ENCODE measurements at regions not wholly inside any gene's neighbourhood (a gene's known extent, or its start where the extent isn't known, plus 50 kb on each side); places are given as distances from the start of the nearest gene placed in this dataset.

DNA sequence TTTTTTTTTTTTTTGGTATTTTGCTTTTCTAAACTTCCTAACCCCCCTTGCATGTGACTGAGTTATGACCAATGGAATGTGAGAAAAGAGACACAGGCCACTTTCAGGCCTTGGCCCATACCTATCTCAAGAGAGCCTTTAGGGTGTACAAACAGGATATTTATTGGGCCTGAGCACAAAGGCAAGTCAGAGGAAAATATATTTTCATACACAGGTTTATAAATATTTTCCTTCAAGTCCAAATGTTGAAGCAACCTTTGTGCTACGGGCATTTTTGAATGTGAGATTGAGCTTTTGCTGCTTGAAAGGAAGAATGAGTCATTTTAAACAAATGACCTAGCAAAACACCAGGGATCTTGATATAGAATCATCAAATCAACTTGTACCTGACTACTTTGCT lies 228.6 kb upstream of the E2F7 start:
- H3K4me3 Mint-ChIP-seq = no peak overlapping the region
- no peak overlapping the region for H3K27ac Mint-ChIP-seq
- H3K4ac ChIP-seq (ENCODE audit: low read depth, low read length) = no peak overlapping the region
- no peaks in the 10 kb centered on the region for H3K27me3 ChIP-seq (ENCODE audit: insufficient read depth, low read length)
- H3K4me1 Mint-ChIP-seq = no peaks in the 10 kb centered on the region
- no peak overlapping the region for H3K9ac ChIP-seq (ENCODE audit: extremely low read depth, insufficient read length, low read length)
- no peak overlapping the region for H3K14ac ChIP-seq (ENCODE audit: insufficient read depth, low read length)
- no peak overlapping the region for H3K27ac ChIP-seq (ENCODE audit: insufficient read length, low read depth, low read length)
- no peak overlapping the region for H3K23ac ChIP-seq (ENCODE audit: insufficient read length, low read depth, low read length)
- H2BK15ac ChIP-seq (ENCODE audit: low read depth, low read length) = no peak overlapping the region
- no peaks in the 10 kb centered on the region for H3K79me2 ChIP-seq (ENCODE audit: insufficient read depth, low read length)
- no peaks in the 10 kb centered on the region for H3K4me1 ChIP-seq (ENCODE audit: insufficient read depth, low read length)
- no peak overlapping the region for H2AK5ac ChIP-seq (ENCODE audit: insufficient read length, low read length)
- H4K20me1 ChIP-seq (ENCODE audit: control insufficient read depth, insufficient read depth, insufficient read length) = no peaks in the 10 kb centered on the region
- H3K27me3 Mint-ChIP-seq (ENCODE audit: low read depth) = no peaks in the 10 kb centered on the region
- WGBS (ENCODE audit: extremely low coverage, insufficient read length, low lambda C conversion rate) = no CpG with 5 or more reads among the region's 1 CpG
- no peak overlapping the region for H3T11ph ChIP-seq (ENCODE audit: low read length)
- H4K91ac ChIP-seq (ENCODE audit: insufficient read length, low read depth, low read length) = no peak overlapping the region
- H3K4me2 ChIP-seq (ENCODE audit: insufficient read depth, insufficient read length, low read length) = no peak overlapping the region
- no peaks in the 10 kb centered on the region for H3K79me1 ChIP-seq (ENCODE audit: insufficient read depth, low read depth, low read length, poor library complexity, severe bottlenecking)
- no peaks in the 10 kb centered on the region for H3K36me3 Mint-ChIP-seq (ENCODE audit: insufficient read depth in 1 of 3, low read depth in 3 of 3)
- no peak overlapping the region for H2BK20ac ChIP-seq (ENCODE audit: low read depth, low read length, poor library complexity, severe bottlenecking)
- H4K5ac ChIP-seq (ENCODE audit: insufficient read length, low read depth, low read length) = no peak overlapping the region
- no peaks in the 10 kb centered on the region for H3K9me3 Mint-ChIP-seq
- H3K23me2 ChIP-seq (ENCODE audit: insufficient read length, low read depth, low read length, poor library complexity, severe bottlenecking) = no peaks in the 10 kb centered on the region
- H3K18ac ChIP-seq (ENCODE audit: insufficient read length, low read depth, low read length) = no peak overlapping the region
- no peak overlapping the region for H3K56ac ChIP-seq (ENCODE audit: insufficient read length, low read depth, low read length)
- no peak overlapping the region for H2BK5ac ChIP-seq (ENCODE audit: insufficient read length, low read length)
- H4K8ac ChIP-seq (replicated peaks; ENCODE audit: insufficient read length, low read depth, low read length) = no peak overlapping the region
- H2AFZ ChIP-seq (ENCODE audit: low read length) = no peak overlapping the region
- H2BK120ac ChIP-seq (ENCODE audit: low read depth, low read length, poor library complexity, severe bottlenecking) = no peak overlapping the region
- no peak overlapping the region for H2BK12ac ChIP-seq (ENCODE audit: insufficient read length, low read depth, low read length)
- DNase-seq = no peak
- TF ChIP-seq CTCF (conservative IDR thresholded peaks at IDR 0.05) = no peak
- H3K9me3 ChIP-seq (ENCODE audit: control insufficient read depth, low read depth, low read length) = no peaks in the 10 kb centered on the region
